ENCODE measurements at regions not wholly inside any gene's neighbourhood (a gene's known extent, or its start where the extent isn't known, plus 50 kb on each side); places are given as distances from the start of the nearest gene placed in this dataset.

DNA sequence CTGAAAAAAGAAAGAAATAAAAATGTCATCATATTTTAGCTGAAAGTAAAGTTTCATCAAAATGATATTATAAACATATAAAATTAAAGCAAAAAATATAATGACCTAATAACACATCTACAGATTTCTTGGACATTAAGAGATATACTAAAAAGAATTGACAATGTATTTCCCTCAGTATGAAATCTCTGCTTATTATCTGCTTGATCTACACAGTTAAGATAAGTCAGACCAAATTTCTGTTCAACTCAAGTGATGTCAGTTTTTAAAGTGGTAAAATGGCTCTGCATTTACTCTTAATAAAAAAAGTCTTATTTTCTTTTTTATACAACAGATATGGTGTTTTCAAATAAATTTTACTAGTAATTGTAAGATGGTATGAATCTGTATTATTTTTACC, 159.4 kb upstream of the SEMA3A start:
- Histone ChIP-seq H3K27ac (no peak overlapping the region), H3K4me3 (replicated peaks in 1 of 3) (no peak overlapping the region), H3K27me3 (no peaks in the 10 kb centered on the region), H3K36me3 (no peaks in the 10 kb centered on the region), H3K4me1 (no peaks in the 10 kb centered on the region), H3K9me3 (no peaks in the 10 kb centered on the region)
- no peak for DNase-seq
- TF ChIP-seq CTCF (IDR thresholded peaks at IDR 0.05) (no peak), POLR2A (IDR thresholded peaks at IDR 0.05) (no peak)
- intact Hi-C loops (cut with DNase I): no loop called here

DNA sequence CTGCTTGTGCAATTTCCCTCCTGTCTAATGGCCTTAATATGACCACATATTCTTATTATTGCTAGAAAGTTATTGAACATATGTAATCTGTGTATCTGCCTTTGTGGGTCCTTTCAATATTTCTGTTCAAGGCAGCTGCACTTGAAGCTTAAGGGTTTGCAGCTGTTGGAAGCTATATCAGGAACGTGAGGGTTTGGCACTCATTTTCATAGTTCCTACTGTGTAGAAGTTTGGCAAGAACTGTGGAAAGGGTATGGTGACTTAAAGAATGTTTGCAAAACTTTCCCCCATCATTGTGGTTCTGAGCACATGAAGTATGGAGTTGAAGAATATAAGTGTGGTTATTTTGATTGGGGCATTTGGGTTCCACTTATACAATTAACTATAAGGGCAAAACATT, 144.7 kb upstream of the SEMA3A start:
- Histone ChIP-seq H3K4me1 (no peaks in the 10 kb centered on the region), H3K36me3 (no peaks in the 10 kb centered on the region), H3K27ac (no peak overlapping the region), H3K9me3 (no peaks in the 10 kb centered on the region), H3K4me3 (replicated peaks in 1 of 3) (no peak overlapping the region), H3K27me3 (no peaks in the 10 kb centered on the region)
- WGBS, 2 donors: 68 to 70% methylated on average over 1 of the region's 1 CpG
- intact Hi-C loops (cut with DNase I): no loop called here
- no peak for DNase-seq
- no peak for TF ChIP-seq POLR2A (IDR thresholded peaks at IDR 0.05)
- TF ChIP-seq CTCF (IDR thresholded peaks at IDR 0.05): no peak

GRCh38 chr7:84337429-84337828, 142.8 kb upstream of the SEMA3A start:
- H3K4me3 ChIP-seq (replicated peaks in 1 of 3): no peak overlapping the region
- TF ChIP-seq CTCF (IDR thresholded peaks at IDR 0.05) (no peak), POLR2A (IDR thresholded peaks at IDR 0.05) (no peak)
- H3K27ac ChIP-seq: no peak overlapping the region
- WGBS, 2 donors: 80 to 83% methylated on average over 2 of the region's 2 CpGs
- H3K9me3 ChIP-seq: no peaks in the 10 kb centered on the region
- H3K27me3 ChIP-seq: no peaks in the 10 kb centered on the region
- intact Hi-C loops (cut with DNase I): no loop called here
- H3K4me1 ChIP-seq: no peaks in the 10 kb centered on the region
- DNase-seq: no peak
- no peaks in the 10 kb centered on the region for H3K36me3 ChIP-seq

- no peak overlapping the region for H3K4me3 ChIP-seq (replicated peaks in 1 of 3)
- no peak for DNase-seq
- intact Hi-C loops (cut with DNase I): no loop called here
- no peaks in the 10 kb centered on the region for H3K27me3 ChIP-seq
- TF ChIP-seq CTCF (IDR thresholded peaks at IDR 0.05) (no peak), POLR2A (IDR thresholded peaks at IDR 0.05) (no peak)
- no peaks in the 10 kb centered on the region for H3K4me1 ChIP-seq
- 91 to 92% methylated on average over 1 of the region's 1 CpG for WGBS, 2 donors
- no peaks in the 10 kb centered on the region for H3K36me3 ChIP-seq
- no peak overlapping the region for H3K27ac ChIP-seq
- no peaks in the 10 kb centered on the region for H3K9me3 ChIP-seq
Measured at GRCh38 chr7:84336766-84337165, 142.2 kb upstream of the SEMA3A start.

- H3K27ac ChIP-seq: no peak overlapping the region
- H3K27me3 ChIP-seq: no peaks in the 10 kb centered on the region
- H3K36me3 ChIP-seq: no peaks in the 10 kb centered on the region
- H3K4me1 ChIP-seq: no peaks in the 10 kb centered on the region
- TF ChIP-seq POLR2A (IDR thresholded peaks at IDR 0.05): no peak
- no peak for TF ChIP-seq CTCF (IDR thresholded peaks at IDR 0.05)
- WGBS, 2 donors: 75% methylated on average over 2 of the region's 2 CpGs
- DNase-seq: no peak
- no peaks in the 10 kb centered on the region for H3K9me3 ChIP-seq
- H3K4me3 ChIP-seq (replicated peaks in 1 of 3): no peak overlapping the region
- intact Hi-C loops (cut with DNase I): no loop called here
Measured at GRCh38 chr7:84336303-84336702, 141.7 kb upstream of the SEMA3A start.

Data from thyroid gland (tissue), 4 donors.